ENCODE measurements at regions not wholly inside any gene's neighbourhood (a gene's known extent, or its start where the extent isn't known, plus 50 kb on each side); places are given as distances from the start of the nearest gene placed in this dataset.

GRCh38 chr17:14790521-14790920, 474.6 kb downstream of the PMP22 start:
- H3K4me3 ChIP-seq (ENCODE audit: low read depth, low read length) = no peak overlapping the region
- no peak for DNase-seq (ENCODE audit: low read depth)
- no peak for TF ChIP-seq CTCF (IDR thresholded peaks at IDR 0.05; ENCODE audit: control insufficient read depth, extremely low read depth, insufficient read depth)

DNA sequence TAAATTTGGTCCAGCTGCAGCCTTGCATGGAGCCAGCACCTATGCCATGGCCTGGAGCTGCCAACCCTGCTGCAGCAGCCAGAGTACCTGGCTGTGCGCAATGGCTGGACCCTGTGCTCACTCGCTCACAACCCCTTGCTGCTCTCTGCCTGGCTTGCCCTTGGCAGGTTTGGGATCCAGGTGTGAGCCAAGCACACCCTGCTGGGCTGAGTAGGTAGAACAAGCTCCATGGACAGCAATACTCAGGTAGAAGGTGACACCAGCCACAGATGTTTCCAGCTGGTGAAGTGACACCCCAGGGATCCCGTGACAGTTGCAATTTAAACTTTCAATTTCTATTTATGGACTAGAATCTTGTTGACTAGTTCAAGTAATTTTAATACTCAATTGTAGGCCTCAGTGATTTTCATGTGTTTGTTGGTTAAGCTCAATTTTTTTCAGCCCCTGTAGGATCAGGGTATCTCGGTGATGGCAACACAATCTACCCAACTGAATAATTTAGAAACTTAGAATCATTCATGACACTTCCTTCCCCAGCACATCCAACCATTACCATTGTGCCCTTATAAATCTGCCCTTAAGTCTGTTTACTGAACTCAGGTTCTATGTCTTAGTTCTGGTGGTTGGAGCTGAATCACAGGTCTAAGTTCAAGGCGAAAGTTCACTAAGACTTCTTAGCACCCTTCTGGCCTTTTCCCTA, 480.0 kb downstream of the PMP22 start:
- DNase-seq (ENCODE audit: low read depth) = no peak
- H3K4me3 ChIP-seq (ENCODE audit: low read depth, low read length) = no peak overlapping the region
- 0 out of 2 replicates have a peak, but pooled peaks have one; percentile 10 for TF ChIP-seq CTCF (IDR thresholded peaks at IDR 0.05; ENCODE audit: control insufficient read depth, extremely low read depth, insufficient read depth)

DNA sequence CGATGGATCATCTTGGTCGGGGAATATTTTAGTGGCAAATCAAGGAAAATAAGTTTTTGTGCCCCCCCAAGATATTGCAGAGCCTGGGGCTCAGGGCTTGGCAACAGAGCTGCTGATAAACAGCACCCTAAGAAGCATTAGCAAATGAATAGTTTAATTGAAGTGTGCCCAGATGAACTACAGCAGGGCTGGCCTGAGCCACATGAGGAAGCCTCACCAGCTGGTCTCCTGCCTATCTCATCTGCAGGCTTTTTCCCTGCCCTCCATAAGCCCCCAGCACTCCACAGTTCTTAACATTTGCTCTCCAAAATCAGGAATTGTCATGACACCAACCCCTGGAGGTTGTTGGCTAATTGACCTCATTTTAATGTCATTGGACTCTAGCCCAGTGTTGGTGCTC, 480.2 kb downstream of the HS3ST3B1 start:
- TF ChIP-seq CTCF (IDR thresholded peaks at IDR 0.05; ENCODE audit: control insufficient read depth, extremely low read depth, insufficient read depth) = no peak
- H3K4me3 ChIP-seq (ENCODE audit: low read depth, low read length) = no peak overlapping the region
- DNase-seq (ENCODE audit: low read depth) = no peak

DNA sequence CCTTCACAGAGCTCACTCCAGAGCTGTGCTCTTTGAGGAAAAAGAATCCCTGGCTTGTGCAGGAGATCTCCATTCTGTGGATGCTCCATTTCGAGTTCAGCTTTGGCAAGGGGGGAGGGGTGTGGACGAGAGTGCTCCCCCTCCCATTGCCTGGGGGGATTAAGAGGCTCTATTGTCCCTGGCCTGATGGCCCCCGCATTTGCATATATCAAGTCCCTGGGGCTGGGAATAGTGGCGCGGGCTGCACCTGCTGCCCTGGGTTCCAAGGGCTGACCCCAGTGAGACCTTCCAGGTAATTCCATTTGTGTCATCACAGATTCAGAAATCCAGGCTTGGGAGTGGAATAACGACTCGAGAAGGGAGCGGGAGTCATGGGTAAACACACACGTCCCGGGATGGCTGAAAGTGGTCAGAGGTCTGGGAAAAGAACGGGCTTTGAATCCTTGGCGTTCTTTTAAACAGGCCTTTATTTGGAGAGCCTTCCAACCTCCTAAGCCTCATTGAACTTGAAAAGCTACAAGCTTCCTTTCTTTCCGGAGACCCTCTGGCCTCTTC, 479.3 kb downstream of the HS3ST3B1 start:
- no peak for DNase-seq (ENCODE audit: low read depth)
- H3K4me3 ChIP-seq (ENCODE audit: low read depth, low read length) = no peak overlapping the region
- no peak for TF ChIP-seq CTCF (IDR thresholded peaks at IDR 0.05; ENCODE audit: control insufficient read depth, extremely low read depth, insufficient read depth)

DNA sequence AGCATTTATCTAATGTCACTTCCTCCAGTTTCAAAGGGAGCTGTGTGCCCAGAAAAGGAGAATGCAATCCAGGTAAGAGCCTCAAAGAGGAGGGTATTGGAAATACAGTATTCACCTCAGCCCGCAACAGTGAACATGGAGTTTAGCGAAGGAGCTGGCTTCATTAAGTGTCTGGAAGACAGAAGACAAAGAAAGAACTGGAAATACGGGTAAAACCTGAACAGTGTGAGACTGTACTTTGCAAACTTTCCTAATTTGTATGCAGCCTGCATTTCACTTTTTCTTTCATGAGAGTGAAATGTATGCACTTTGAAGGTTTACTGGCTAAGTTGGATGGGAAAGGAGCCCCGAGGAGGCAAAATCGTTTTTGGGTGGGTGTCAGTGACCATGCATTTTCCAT, 478.4 kb downstream of the HS3ST3B1 start:
- peak; percentile 65 for DNase-seq (ENCODE audit: low read depth)
- no peak for TF ChIP-seq CTCF (IDR thresholded peaks at IDR 0.05; ENCODE audit: control insufficient read depth, extremely low read depth, insufficient read depth)
- H3K4me3 ChIP-seq (ENCODE audit: low read depth, low read length) = no peak overlapping the region

DNA sequence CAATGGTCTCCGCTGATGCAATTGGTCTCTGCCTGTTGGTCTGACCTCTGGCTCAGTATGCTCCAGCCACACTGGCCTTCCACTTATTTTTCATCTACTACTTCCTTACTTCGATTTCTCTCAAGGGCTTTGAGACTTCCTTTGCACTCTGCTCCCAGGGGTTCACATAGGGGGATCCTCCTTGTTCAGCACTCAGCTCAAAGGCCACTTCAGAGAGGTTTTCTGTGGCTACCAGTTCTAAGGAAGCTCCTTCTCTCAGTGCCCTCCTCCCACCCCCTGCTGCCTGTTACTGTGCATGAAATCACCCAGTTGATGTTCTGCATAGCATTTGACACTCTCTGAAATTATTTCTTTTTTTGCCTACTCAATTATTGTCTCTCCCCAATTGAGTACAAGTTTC, 476.4 kb downstream of the HS3ST3B1 start:
- TF ChIP-seq CTCF (IDR thresholded peaks at IDR 0.05; ENCODE audit: control insufficient read depth, extremely low read depth, insufficient read depth) = no peak
- DNase-seq (ENCODE audit: low read depth) = no peak

DNA sequence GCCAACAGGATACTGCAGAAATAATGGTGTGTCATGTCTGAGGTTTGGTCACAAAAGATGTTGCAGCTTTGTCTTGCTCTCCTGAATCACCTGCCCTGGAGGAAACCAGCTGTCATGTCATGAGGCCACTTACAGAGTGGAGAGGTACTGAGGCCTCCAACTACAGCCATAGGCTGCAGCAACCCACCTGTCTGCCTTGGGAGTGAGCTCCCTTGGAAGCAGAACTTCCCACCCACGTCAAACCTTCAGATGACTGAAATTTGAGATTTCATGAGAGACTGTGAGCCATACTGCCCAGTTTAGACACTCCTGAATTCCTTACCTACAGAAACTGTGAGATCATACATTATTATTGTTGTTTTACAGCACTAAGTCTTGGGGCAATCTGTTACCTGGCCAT, 475.9 kb downstream of the HS3ST3B1 start:
- no peak overlapping the region for H3K4me3 ChIP-seq (ENCODE audit: low read depth, low read length)
- no peak for TF ChIP-seq CTCF (IDR thresholded peaks at IDR 0.05; ENCODE audit: control insufficient read depth, extremely low read depth, insufficient read depth)
- DNase-seq (ENCODE audit: low read depth) = no peak

More for the DNA sequence above, 476.4 kb downstream of the HS3ST3B1 start:
- H3K4me3 ChIP-seq (ENCODE audit: low read depth, low read length) = no peak overlapping the region
